Activated CD8-positive, alpha-beta T cell treated with anti-CD3 and anti-CD28 coated beads, Interleukin-2, amount 10 ng/mL, durations not matched to agents 7 days and 5 days (primary cell): ENCODE measurements at regions not wholly inside any gene's neighbourhood (a gene's known extent, or its start where the extent isn't known, plus 50 kb on each side); places are given as distances from the start of the nearest gene placed in this dataset.

ENCODE experiments used
- ATAC-seq: fragments of 150-1000 bp; cut with Tn5 transposase; one replicate; pipeline ENCODE4 v1.10.0; 2021; ENCODE audit warnings: moderate library complexity
- CTCF ChIA-PET: fragments of 350-600 bp; sonication (Branson Sonifier 250); formaldehyde crosslinking; loops from one replicate; lab custom pipeline; 2021; ENCODE audit warnings: antibody characterized with exemption; lab: Charles Lee
- POLR2A ChIA-PET: fragments of 350-600 bp; sonication (Branson Sonifier 250); formaldehyde crosslinking; loops from one replicate; lab custom pipeline; 2021; ENCODE audit warnings: antibody characterized with exemption; lab: Charles Lee
- DNase-seq: peaks from one replicate; pipeline ENCODE4 v3.0.0-alpha.2; 2020
- H3K27ac Mint-ChIP-seq: one replicate; pipeline ENCODE4 v1.8.0; 2021; ENCODE audit warnings: mild to moderate bottlenecking, mixed read lengths
- H3K27me3 Mint-ChIP-seq: one replicate; pipeline ENCODE4 v1.8.0; 2021; ENCODE audit warnings: low read depth, mixed read lengths
- H3K36me3 Mint-ChIP-seq: one replicate; pipeline ENCODE4 v1.8.0; 2021; ENCODE audit warnings: low read depth, mixed read lengths
- H3K4me1 Mint-ChIP-seq: one replicate; pipeline ENCODE4 v1.8.0; 2021; ENCODE audit warnings: low read depth, mixed read lengths
- H3K4me3 Mint-ChIP-seq: one replicate; pipeline ENCODE4 v1.8.0; 2021; ENCODE audit warnings: mild to moderate bottlenecking, mixed read lengths
- H3K9me3 Mint-ChIP-seq: one replicate; pipeline ENCODE4 v1.8.0; 2022; ENCODE audit warnings: mixed read lengths; ENCODE audit not compliant: insufficient read depth

DNA sequence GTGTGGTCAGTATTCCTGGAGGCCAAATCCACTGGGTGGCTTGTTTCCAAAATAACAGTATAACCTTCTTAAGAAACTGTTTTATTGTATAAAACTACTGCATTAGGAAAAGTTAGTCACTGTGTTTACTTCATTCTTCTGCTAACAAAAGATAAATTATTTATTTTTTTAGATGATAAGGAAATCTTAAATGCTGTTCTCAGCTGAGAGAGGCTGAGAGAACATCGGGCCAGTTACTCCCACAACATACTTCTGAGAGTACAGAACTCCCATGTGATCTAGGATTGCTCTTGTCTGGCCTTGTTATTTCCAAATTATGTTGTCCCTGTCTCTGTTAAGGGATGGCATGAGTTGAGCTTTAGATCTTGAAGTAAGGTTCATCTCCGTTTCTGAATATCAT is 96.7 kb upstream of the CXADR start:
- Mint-ChIP-seq H3K27me3 (no peaks in the 10 kb centered on the region), H3K27ac (no peak overlapping the region), H3K4me1 (no peaks in the 10 kb centered on the region), H3K9me3 (no peaks in the 10 kb centered on the region), H3K36me3 (no peaks in the 10 kb centered on the region), H3K4me3 (no peak overlapping the region)
- no peak for ATAC-seq
- no peak for DNase-seq
- ChIA-PET POLR2A (no interaction called here), CTCF (interaction anchor here (1.1 kb wide), 1 partner anchor 29 kb away, joined by 4 read pairs; no protein-coding TSS in a partner anchor)

GRCh38 chr21:17422931-17423330 is 89.9 kb upstream of the CXADR start:
- H3K4me3 Mint-ChIP-seq, result no peak overlapping the region
- no peaks in the 10 kb centered on the region for H3K4me1 Mint-ChIP-seq
- H3K36me3 Mint-ChIP-seq, result no peaks in the 10 kb centered on the region
- CTCF ChIA-PET, result no interaction called here
- POLR2A ChIA-PET, result interaction anchor here (1.0 kb wide), 1 partner anchor 14 kb away, joined by 3 read pairs; no protein-coding TSS in a partner anchor
- DNase-seq (no peak), ATAC-seq (no peak)
- H3K9me3 Mint-ChIP-seq, result no peaks in the 10 kb centered on the region
- no peak overlapping the region for H3K27ac Mint-ChIP-seq
- H3K27me3 Mint-ChIP-seq, result no peaks in the 10 kb centered on the region

DNA sequence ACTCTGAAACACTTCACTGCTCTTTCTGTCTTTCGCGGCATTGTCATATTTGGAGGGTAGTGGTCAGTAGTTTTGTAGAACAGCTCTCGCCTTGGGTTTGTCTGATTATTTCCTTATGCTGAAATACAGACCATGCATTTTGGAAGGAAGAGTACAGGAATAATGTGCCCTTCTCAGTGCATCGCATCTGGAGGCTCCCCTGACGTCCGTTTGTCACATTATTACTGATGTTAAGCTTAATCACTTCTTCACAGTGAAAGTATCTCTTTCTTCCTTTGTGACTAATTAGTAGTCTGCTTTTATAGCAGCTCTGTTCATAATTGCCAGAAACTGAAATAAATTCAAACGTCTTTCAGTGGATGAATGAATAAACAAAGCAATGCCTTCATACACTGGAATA is 85.7 kb upstream of the CXADR start:
- DNase-seq (no peak), ATAC-seq (no peak)
- H3K36me3 Mint-ChIP-seq, result no peaks in the 10 kb centered on the region
- ChIA-PET POLR2A (interaction anchor here (1.0 kb wide), 1 partner anchor 10 kb away, joined by 3 read pairs; no protein-coding TSS in a partner anchor), CTCF (no interaction called here)
- no peak overlapping the region for H3K27ac Mint-ChIP-seq
- H3K4me1 Mint-ChIP-seq, result no peaks in the 10 kb centered on the region
- H3K4me3 Mint-ChIP-seq, result no peak overlapping the region
- H3K9me3 Mint-ChIP-seq, result no peaks in the 10 kb centered on the region
- no peaks in the 10 kb centered on the region for H3K27me3 Mint-ChIP-seq

- ChIA-PET POLR2A (interaction anchor here (1.0 kb wide), 1 partner anchor 9 kb away, joined by 3 read pairs; no protein-coding TSS in a partner anchor), CTCF (no interaction called here)
- DNase-seq, result no peak
- Mint-ChIP-seq H3K27ac (no peak overlapping the region), H3K27me3 (no peaks in the 10 kb centered on the region), H3K36me3 (no peaks in the 10 kb centered on the region), H3K4me1 (no peaks in the 10 kb centered on the region), H3K4me3 (no peak overlapping the region), H3K9me3 (no peaks in the 10 kb centered on the region)
- ATAC-seq, result no peak
Observed at GRCh38 chr21:17427831-17428483, 84.9 kb upstream of the CXADR start.

DNA sequence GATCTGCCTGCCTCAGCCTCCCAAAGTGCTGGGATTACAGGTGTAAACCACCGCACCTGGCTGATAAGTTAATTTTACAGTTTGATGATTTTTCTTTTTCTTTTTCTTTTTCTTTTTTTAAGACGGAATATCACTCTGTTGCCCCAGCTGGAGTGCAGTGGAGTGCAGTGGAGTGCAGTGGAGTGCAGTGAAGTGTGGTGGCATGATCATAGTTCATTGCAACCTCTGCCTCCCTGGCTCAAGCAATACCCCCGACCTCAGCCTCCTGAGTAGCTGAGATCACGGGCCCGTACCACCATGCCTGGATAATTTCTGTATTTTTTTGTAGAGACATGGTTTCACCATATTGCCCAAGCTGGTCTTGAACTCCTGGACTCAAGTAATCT is 84.4 kb upstream of the CXADR start:
- ChIA-PET CTCF (no interaction called here), POLR2A (no interaction called here)
- Mint-ChIP-seq H3K9me3 (no peaks in the 10 kb centered on the region), H3K36me3 (no peaks in the 10 kb centered on the region), H3K27me3 (no peaks in the 10 kb centered on the region), H3K4me1 (no peaks in the 10 kb centered on the region), H3K4me3 (no peak overlapping the region), H3K27ac (no peak overlapping the region)
- ATAC-seq (no peak), DNase-seq (no peak)

- H3K4me1 Mint-ChIP-seq, result no peaks in the 10 kb centered on the region
- no peak overlapping the region for H3K27ac Mint-ChIP-seq
- no peaks in the 10 kb centered on the region for H3K9me3 Mint-ChIP-seq
- no peak for DNase-seq
- H3K27me3 Mint-ChIP-seq, result no peaks in the 10 kb centered on the region
- no peak overlapping the region for H3K4me3 Mint-ChIP-seq
- ChIA-PET POLR2A (no interaction called here), CTCF (no interaction called here)
- no peak for ATAC-seq
- H3K36me3 Mint-ChIP-seq, result no peaks in the 10 kb centered on the region
Observed at GRCh38 chr21:17428980-17429379, 83.9 kb upstream of the CXADR start.

DNA sequence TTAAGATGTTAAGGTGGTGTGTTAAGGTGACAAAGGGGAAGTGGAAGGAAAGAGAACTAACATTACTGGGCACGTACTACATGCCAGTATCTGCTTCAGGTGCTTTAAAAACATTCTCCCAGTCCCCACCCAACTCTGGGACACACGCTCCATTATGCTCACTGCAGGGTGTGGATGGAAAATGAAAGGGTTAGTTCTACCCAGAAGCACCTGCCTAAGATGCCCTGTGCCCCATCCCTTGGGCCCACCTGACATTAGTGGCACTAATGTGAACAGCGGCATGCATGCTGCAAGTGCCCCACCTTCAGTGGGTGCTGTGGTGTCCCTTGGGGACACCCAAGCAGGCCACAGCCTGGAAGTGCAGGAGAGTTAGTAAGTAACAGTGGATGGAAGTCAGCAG is 82.9 kb upstream of the CXADR start:
- ChIA-PET CTCF (no interaction called here), POLR2A (no interaction called here)
- H3K36me3 Mint-ChIP-seq, result no peaks in the 10 kb centered on the region
- H3K4me1 Mint-ChIP-seq, result no peaks in the 10 kb centered on the region
- ATAC-seq (no peak), DNase-seq (no peak)
- H3K4me3 Mint-ChIP-seq, result no peak overlapping the region
- no peaks in the 10 kb centered on the region for H3K9me3 Mint-ChIP-seq
- no peaks in the 10 kb centered on the region for H3K27me3 Mint-ChIP-seq
- H3K27ac Mint-ChIP-seq, result no peak overlapping the region

DNA sequence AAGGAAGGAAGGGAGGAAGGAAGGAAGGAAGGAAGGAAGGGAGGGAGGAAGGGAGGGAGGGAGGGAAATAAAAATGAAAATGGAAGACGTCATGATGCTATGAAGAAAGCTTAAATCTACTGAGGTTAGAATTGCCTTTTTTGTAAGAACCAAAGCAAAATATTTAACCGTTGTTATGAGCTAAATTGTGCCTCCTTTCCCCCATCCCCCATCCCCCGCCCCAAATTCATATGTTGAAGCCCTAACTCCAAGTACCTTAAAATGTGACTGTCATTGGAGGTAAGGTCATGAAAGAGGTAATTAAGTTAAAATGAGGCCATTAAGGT is 80.1 kb upstream of the CXADR start:
- Mint-ChIP-seq H3K27me3 (no peaks in the 10 kb centered on the region), H3K36me3 (no peaks in the 10 kb centered on the region), H3K9me3 (no peaks in the 10 kb centered on the region), H3K27ac (no peak overlapping the region), H3K4me1 (no peaks in the 10 kb centered on the region), H3K4me3 (no peak overlapping the region)
- ChIA-PET POLR2A (no interaction called here), CTCF (no interaction called here)
- ATAC-seq (no peak), DNase-seq (no peak)

DNA sequence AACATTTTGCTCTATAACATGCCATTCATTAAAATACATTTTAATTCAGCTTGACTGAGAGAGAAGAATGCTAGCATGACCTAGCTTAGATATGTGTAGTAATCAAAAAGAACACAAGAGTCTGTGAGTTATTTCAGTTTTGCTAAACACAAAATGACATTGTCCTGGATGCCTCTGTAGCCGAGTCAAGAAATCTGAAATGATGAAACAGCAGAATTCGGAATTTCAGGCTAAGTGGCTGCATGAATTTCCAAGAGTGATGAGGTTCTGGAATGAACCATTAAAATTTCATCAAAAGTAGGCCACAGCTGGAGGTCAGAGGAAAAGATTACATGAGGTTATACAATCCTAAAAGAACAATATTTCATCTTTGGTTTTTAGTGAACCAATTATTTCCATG is 79.1 kb upstream of the CXADR start:
- Mint-ChIP-seq H3K9me3 (no peaks in the 10 kb centered on the region), H3K27ac (no peak overlapping the region), H3K27me3 (no peaks in the 10 kb centered on the region), H3K4me1 (no peaks in the 10 kb centered on the region), H3K36me3 (no peaks in the 10 kb centered on the region), H3K4me3 (no peak overlapping the region)
- CTCF ChIA-PET, result no interaction called here
- POLR2A ChIA-PET, result no interaction called here
- DNase-seq (no peak), ATAC-seq (no peak)

DNA sequence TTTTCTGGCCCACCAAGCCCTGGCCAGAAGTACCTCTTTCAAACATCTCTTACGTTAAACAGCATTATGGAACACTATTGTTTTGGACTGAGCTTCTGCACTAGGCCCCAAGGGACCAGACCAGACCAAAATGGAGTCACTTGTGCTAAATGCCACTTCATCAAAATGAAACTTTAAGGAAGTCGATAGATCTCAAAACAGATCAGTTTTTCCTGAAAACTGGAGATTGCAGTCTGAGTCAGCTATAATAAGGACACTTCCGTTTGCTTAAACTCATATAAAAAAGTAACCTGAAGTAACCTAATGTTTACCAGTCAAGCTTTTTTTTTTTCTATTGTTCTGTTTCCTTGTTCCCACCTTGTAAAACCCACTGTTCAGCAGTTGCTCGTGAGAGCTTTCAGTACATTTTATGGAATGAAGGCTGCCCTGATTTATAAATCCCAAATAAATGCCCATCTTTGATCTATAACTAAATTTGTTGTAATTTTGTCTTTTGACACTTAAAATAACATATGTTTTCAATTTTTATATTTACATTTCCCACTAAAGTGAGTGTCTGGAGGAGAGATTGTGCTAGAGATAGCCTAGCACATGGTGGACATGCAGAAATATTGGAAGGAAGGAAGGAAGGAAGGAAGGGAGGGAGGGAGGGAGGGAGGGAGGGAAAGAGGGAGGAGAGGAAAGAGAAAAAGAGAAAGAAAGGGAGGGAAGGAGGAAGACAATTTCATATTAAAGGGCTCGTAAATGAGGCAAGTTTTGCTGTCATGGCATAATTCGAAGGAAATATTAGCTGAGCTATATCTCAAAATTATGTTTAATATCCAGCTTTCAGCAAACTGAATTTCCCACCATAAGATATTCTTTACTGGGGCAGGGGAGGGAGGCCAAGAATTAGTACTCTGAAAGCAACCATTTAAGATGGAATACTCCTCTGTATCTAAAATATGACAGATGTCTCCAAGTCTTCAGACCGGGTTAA is 77.0 kb upstream of the CXADR start:
- ChIA-PET POLR2A (interaction anchor here (1.2 kb wide), 1 partner anchor 8 kb away, joined by 3 read pairs; no protein-coding TSS in a partner anchor), CTCF (no interaction called here)
- H3K27ac Mint-ChIP-seq, result no peak overlapping the region
- H3K4me3 Mint-ChIP-seq, result no peak overlapping the region
- DNase-seq (no peak), ATAC-seq (no peak)
- H3K27me3 Mint-ChIP-seq, result peaks cover 3% of the 10 kb centered on the region
- H3K4me1 Mint-ChIP-seq, result no peaks in the 10 kb centered on the region
- H3K36me3 Mint-ChIP-seq, result no peaks in the 10 kb centered on the region
- no peaks in the 10 kb centered on the region for H3K9me3 Mint-ChIP-seq

DNA sequence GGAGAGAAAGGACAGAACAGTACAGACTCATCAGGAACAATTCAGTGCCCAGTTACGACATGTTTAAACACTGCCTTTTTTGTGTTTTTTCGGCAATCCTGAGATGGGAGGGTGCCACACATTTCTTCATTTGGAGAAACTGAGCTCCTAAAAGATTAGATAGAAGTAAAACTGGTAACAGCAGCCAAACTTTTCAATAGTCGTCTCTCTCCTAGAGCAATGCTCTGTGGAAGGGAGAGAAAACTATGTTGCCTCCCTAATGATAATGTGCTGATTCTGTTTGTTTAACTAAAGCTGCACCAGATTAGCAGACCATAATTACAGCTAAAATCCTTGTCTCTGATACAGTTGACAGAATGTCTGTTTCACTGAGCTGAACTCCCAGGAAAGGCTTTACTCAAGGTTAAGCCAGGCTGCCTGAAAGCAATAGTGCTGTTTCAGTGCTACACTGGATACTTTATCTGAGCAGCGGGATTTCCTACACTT is 76.2 kb upstream of the CXADR start:
- H3K4me1 Mint-ChIP-seq, result no peaks in the 10 kb centered on the region
- H3K27me3 Mint-ChIP-seq, result peaks cover 3% of the 10 kb centered on the region
- H3K4me3 Mint-ChIP-seq, result no peak overlapping the region
- no peaks in the 10 kb centered on the region for H3K9me3 Mint-ChIP-seq
- ChIA-PET POLR2A (interaction anchor here (0.8 to 1.2 kb wide), 2 partner anchors 9 to 14 kb away, joined by 3 read pairs; no protein-coding TSS in a partner anchor), CTCF (no interaction called here)
- no peak for DNase-seq
- no peak overlapping the region for H3K27ac Mint-ChIP-seq
- ATAC-seq, result no peak
- H3K36me3 Mint-ChIP-seq, result no peaks in the 10 kb centered on the region

DNA sequence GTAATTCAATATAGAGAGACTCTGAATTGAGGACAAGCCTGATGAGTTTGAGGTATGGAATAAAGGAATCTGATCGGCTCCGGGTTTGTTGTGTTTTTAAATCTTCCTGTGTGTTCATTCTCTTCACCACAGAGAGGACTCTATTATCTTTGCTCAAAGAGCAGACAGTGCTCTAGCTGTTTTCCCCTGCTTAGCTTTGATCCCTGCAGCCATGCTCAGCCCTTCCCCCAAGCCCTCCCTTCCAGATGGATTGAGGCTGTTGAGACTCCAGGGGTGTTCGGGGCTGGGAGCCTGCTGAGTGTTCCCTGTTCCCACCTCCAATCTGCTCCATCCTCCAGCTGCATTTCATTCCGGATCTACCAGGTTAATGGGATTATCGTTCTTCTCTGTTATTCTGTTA is 74.2 kb upstream of the CXADR start:
- POLR2A ChIA-PET, result no interaction called here
- H3K27ac Mint-ChIP-seq, result no peak overlapping the region
- DNase-seq (no peak), ATAC-seq (no peak)
- H3K27me3 Mint-ChIP-seq, result peaks cover 3% of the 10 kb centered on the region
- no peak overlapping the region for H3K4me3 Mint-ChIP-seq
- no peaks in the 10 kb centered on the region for H3K9me3 Mint-ChIP-seq
- CTCF ChIA-PET, result no interaction called here
- H3K4me1 Mint-ChIP-seq, result no peaks in the 10 kb centered on the region
- no peaks in the 10 kb centered on the region for H3K36me3 Mint-ChIP-seq
